Urinary bladder (tissue), 3 donors: ENCODE measurements at regions not wholly inside any gene's neighbourhood (a gene's known extent, or its start where the extent isn't known, plus 50 kb on each side); places are given as distances from the start of the nearest gene placed in this dataset.
"Not testable (repeated sequence)": the region's sequence is repeated elsewhere in the genome, so short reads cannot be mapped to it uniquely, and the experiment has no call there.

Source experiments
- DNase-seq: peaks from one replicate; pipeline ENCODE4 v3.0.0-alpha.2; 2015; ENCODE audit errors: extremely low spot score
- H3K27ac ChIP-seq: one replicate; pipeline ENCODE4 v1.5.1; 2013; ENCODE audit warnings: low read depth, mild to moderate bottlenecking, moderate library complexity
- H3K36me3 ChIP-seq: one replicate; pipeline ENCODE4 v1.6.1; 2013; ENCODE audit warnings: mild to moderate bottlenecking, moderate library complexity; ENCODE audit not compliant: insufficient read depth
- H3K4me1 ChIP-seq: one replicate; pipeline ENCODE4 v1.6.1; 2013; ENCODE audit warnings: mild to moderate bottlenecking, moderate library complexity; ENCODE audit not compliant: insufficient read depth
- H3K4me3 ChIP-seq: one replicate; pipeline ENCODE4 v1.5.1; 2013; ENCODE audit warnings: low read depth, low read length
- WGBS: extraction: QIAGEN DNeasy Blood & Tissue Kit; methylation state at CpG from one replicate; pipeline ENCODE4 v1.1.7; 2013; 5-methylcytosine and 5-hydroxymethylcytosine counted together
- donor health status: healthy with polysubstance abuse.
- donor health status: healthy.

DNA sequence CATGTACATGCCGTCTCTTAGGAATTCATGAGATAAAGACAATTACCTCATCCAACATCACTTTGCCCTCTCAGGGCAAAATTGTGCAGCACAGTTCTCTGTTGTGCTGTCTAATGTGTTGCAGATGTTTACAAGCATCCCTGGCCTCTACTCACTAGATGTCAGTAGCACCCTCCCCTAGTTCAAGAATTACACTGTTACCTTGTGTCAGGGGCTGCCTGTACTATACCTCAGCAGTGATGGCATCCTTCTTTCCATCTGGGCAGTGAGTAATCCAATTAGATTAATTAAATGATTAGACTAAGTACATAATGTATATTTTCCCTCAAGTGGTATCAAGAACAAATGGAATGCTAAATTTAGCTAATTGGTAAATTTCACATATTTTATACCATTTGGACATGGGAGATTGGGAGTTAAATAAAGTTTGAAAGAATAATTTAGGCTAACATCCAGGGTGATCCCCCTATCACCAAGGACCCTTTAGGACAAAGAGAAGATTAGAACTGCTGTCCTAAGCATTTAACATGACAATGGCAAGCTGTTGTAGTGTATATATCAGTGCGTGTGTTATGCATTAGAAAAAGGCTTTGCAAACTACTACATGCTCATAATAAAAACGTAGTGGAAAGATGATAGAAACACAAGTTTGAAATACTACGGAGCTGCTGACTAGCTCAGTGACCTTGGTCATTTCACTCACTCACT lies 727.0 kb downstream of the TRIB2 start:
- not testable (repeated sequence) for H3K27ac ChIP-seq, DNase-seq, H3K4me1 ChIP-seq, H3K36me3 ChIP-seq, H3K4me3 ChIP-seq
- 27% methylated on average over 4 of the region's 4 CpGs for WGBS

GRCh38 chr2:13462464-13462863 lies 745.7 kb downstream of the TRIB2 start:
- no peaks in the 10 kb centered on the region for H3K36me3 ChIP-seq
- no peak overlapping the region for H3K27ac ChIP-seq
- 64% methylated on average over 1 of the region's 1 CpG for WGBS
- no peak overlapping the region for H3K4me3 ChIP-seq
- no peak for DNase-seq
- H3K4me1 ChIP-seq = no peaks in the 10 kb centered on the region

GRCh38 chr2:13466076-13466475 lies 749.3 kb downstream of the TRIB2 start:
- H3K4me1 ChIP-seq = no peaks in the 10 kb centered on the region
- WGBS = 60% methylated on average over 2 of the region's 2 CpGs
- no peak overlapping the region for H3K27ac ChIP-seq
- H3K36me3 ChIP-seq = no peaks in the 10 kb centered on the region
- no peak overlapping the region for H3K4me3 ChIP-seq
- no peak for DNase-seq

GRCh38 chr2:13474538-13474937 lies 757.8 kb downstream of the TRIB2 start:
- 49% methylated on average over 4 of the region's 4 CpGs for WGBS
- Histone ChIP-seq H3K4me1 (no peaks in the 10 kb centered on the region), H3K27ac (no peak overlapping the region), H3K4me3 (no peak overlapping the region), H3K36me3 (no peaks in the 10 kb centered on the region)
- no peak for DNase-seq

DNA sequence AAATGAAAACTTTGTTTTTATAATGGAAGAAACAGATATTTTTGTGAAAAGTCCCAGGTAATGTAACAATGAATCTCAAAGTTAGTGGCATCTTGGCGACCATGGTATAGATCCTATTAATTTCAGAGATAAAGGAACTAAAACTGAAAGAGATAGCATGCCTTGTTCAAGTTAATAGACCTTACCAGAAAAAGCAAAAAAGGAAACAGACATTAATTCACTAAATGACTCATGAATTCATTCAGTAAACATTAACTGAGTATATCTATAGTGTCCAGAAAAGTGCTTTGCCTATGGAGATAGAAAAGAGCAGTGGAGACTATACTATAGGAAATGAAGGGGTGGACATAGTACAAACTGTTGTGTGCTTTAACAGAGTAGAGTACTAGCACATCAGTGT lies 763.3 kb downstream of the TRIB2 start:
- H3K27ac ChIP-seq = no peak overlapping the region
- WGBS = 67% methylated on average over 1 of the region's 1 CpG
- H3K4me3 ChIP-seq = no peak overlapping the region
- H3K4me1 ChIP-seq = no peaks in the 10 kb centered on the region
- H3K36me3 ChIP-seq = no peaks in the 10 kb centered on the region
- DNase-seq = no peak

DNA sequence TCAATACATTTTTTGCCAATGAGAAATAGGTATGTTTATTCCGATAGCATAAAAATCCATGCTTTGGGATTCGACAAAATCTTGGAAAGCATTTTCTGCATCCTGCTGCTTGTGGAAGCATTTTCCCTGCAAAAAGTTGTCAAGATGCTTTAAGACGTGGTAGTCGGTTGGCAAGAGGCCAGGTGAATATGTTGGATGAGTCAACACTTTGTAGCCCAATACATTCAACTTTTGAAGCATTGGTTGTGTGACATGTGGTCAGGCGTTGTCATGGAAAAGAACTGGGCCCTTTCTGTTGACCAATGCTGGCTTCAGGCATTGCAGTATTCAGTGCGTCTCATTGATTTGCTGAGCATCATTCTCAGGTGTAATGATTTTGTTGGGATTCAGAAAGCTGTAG lies 764.5 kb downstream of the TRIB2 start:
- no peak for DNase-seq
- WGBS = 80% methylated on average over 6 of the region's 6 CpGs
- H3K36me3 ChIP-seq = no peaks in the 10 kb centered on the region

DNA sequence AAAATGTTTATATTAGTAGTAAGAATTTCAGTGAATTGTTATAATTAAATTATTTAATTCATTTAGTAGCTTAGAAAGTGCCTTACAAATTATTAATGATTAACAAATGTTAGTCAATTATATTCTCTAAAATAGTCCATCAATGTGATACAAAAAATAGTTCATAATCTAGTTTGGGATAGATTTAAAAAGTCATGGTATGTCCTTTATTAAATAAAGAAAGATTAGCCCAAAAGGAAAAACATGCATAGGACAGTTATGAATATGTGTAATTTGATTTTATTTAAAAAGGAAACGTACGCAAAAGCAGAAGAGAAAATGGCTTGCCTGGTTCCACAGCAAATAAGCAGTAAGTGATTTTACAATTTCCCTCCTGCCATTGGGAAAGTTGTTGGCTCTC lies 768.5 kb downstream of the TRIB2 start:
- H3K27ac ChIP-seq = no peak overlapping the region
- DNase-seq = no peak

More for the DNA sequence above, 764.5 kb downstream of the TRIB2 start:
- H3K4me3 ChIP-seq = no peak overlapping the region
- no peaks in the 10 kb centered on the region for H3K4me1 ChIP-seq
- H3K27ac ChIP-seq = no peak overlapping the region

DNA sequence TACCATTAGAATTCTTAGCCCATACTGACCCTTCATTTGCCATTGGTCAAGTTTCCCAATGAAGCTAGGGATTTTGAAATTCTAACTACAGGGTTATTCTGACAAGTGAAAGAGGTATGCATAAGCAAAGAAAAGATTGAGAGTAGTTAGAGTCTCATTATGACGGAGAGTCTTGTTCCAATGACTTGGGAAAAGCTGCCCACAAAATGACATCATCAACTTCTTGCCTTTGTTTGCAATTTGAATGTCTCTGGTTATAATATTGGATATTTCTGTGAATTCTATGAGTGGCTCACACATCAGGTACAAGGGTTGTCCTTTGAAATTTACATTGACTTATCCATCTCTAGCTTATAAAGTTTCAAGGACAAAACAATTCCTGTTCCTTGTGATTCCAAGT lies 772.2 kb downstream of the TRIB2 start:
- Histone ChIP-seq H3K27ac (no peak overlapping the region), H3K36me3 (no peaks in the 10 kb centered on the region), H3K4me3 (no peak overlapping the region), H3K4me1 (no peaks in the 10 kb centered on the region)
- 93% methylated on average over 1 of the region's 1 CpG for WGBS
- DNase-seq = no peak

More for the DNA sequence above, 768.5 kb downstream of the TRIB2 start:
- Histone ChIP-seq H3K4me3 (no peak overlapping the region), H3K36me3 (no peaks in the 10 kb centered on the region), H3K4me1 (no peaks in the 10 kb centered on the region)
- 94% methylated on average over 2 of the region's 2 CpGs for WGBS

DNA sequence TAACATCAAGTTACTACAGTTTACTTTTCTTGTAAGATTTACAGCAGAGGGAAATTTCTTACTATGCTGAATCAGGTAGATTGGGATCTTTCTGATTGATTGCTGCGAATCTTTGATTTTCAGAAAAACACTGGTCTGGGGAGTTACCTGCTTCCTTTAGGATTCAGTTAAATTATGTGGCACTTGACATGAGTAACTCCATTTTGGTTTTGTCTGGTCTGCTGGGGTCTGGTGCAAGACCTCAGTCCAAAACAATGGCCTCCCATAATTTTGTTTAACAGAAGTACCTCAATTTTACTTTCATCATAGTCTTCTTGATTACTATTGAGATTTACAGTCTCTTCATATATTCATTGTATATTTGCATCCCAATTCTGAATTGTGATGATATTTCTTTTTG lies 775.5 kb downstream of the TRIB2 start:
- no peaks in the 10 kb centered on the region for H3K4me1 ChIP-seq
- no peak for DNase-seq
- H3K27ac ChIP-seq = no peak overlapping the region
- 94% methylated on average over 1 of the region's 1 CpG for WGBS
- no peaks in the 10 kb centered on the region for H3K36me3 ChIP-seq
- H3K4me3 ChIP-seq = no peak overlapping the region

DNA sequence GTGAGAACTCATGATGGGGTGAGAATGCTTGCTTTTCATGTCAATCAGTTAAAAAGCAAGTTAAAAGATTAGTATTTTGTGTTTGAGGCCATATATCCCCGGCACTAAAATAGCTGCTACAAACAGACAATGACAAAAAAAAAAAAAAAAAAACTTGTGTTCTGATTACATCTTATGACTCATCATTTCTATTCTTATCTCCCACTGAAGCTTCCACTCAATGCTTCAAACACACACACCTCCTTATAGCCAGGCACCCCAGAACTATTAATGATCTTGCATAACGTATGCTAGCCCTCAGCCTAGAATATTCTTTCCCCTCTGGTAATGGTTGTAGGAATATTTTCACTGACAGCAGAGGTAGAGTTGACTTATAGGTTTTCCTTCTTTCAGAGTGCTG lies 778.3 kb downstream of the TRIB2 start:
- no peak for DNase-seq
- WGBS = 83% methylated on average over 2 of the region's 2 CpGs
- Histone ChIP-seq H3K4me1 (no peaks in the 10 kb centered on the region), H3K36me3 (no peaks in the 10 kb centered on the region), H3K27ac (no peak overlapping the region), H3K4me3 (no peak overlapping the region)

DNA sequence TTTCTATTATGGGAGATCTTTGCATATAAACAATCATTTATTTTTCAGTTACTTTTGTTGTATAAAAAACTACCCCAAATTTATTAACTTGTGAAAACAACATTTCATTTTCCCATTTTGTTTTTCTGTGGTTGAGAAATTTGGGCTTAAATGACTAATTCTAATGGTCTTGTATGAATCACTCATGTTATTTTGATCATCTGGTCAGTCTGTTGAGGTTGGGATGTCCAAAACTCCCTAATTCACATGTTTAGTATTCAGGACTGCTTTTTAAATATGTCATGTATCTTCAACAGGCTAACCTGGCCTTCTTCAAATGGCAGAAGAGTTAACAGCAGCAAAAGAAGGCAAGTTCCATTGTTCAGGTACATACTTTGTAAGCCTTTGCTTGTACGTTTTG lies 788.1 kb downstream of the TRIB2 start:
- WGBS = 86% methylated on average over 1 of the region's 1 CpG

GRCh38 chr2:13508671-13509070 lies 791.9 kb downstream of the TRIB2 start:
- Histone ChIP-seq H3K4me1 (no peaks in the 10 kb centered on the region), H3K4me3 (no peak overlapping the region), H3K27ac (no peak overlapping the region), H3K36me3 (no peaks in the 10 kb centered on the region)
- 91% methylated on average over 1 of the region's 1 CpG for WGBS
- no peak for DNase-seq

More for the DNA sequence above, 788.1 kb downstream of the TRIB2 start:
- Histone ChIP-seq H3K27ac (no peak overlapping the region), H3K4me3 (no peak overlapping the region), H3K4me1 (no peaks in the 10 kb centered on the region), H3K36me3 (no peaks in the 10 kb centered on the region)
- no peak for DNase-seq

DNA sequence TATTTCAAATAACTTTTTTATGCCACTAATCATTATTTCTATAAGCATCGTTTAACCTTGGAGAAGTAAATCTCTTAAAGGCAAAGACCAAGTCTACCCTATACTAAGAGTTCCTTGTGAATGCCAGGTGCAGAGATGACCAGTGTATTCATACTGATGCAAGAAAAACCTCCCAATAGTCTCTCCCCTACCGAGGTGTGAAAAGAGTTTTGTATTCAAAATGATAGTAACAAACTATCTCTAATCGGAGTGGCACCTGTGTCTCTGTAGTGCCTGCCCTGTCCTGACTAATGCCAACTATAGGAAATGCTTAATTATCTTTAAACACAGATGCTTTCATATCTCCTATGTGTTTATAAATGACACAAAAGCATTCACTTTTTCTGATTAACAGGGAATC lies 798.5 kb downstream of the TRIB2 start:
- Histone ChIP-seq H3K4me3 (no peak overlapping the region), H3K36me3 (no peaks in the 10 kb centered on the region), H3K27ac (no peak overlapping the region), H3K4me1 (no peaks in the 10 kb centered on the region)
- 84% methylated on average over 3 of the region's 3 CpGs for WGBS
- no peak for DNase-seq

GRCh38 chr2:13522096-13522495 lies 805.4 kb downstream of the TRIB2 start:
- Histone ChIP-seq H3K4me3 (no peak overlapping the region), H3K27ac (no peak overlapping the region), H3K36me3 (no peaks in the 10 kb centered on the region), H3K4me1 (no peaks in the 10 kb centered on the region)
- no peak for DNase-seq
- WGBS = 86% methylated on average over 6 of the region's 6 CpGs
